SK-N-SH treated with all-trans-retinoic acid at 6 μM for 48 hours (cell line): ENCODE measurements at regions not wholly inside any gene's neighbourhood (a gene's known extent, or its start where the extent isn't known, plus 50 kb on each side); places are given as distances from the start of the nearest gene placed in this dataset.

Experiments used
- ATAC-seq: fragments of 200-7000 bp; cut with Tn5 transposase; 3 replicates; pipeline ENCODE4 v1.9.1; 2020; ENCODE audit warnings: mild to moderate bottlenecking, moderate library complexity
- BACH2 ChIP-seq: fragments of 250-450 bp; sonication (Bioruptor Pico); IDR thresholded peaks from 2 replicates; pipeline ENCODE4 v1.9.0; 2021; ENCODE audit warnings: mild to moderate bottlenecking, borderline replicate concordance
- CREB5 ChIP-seq: fragments of 250-450 bp; sonication (Bioruptor Pico); IDR thresholded peaks from 2 replicates; pipeline ENCODE4 v1.5.1; 2020; ENCODE audit warnings: low read depth, mild to moderate bottlenecking, moderate library complexity
- CSRNP3 ChIP-seq: fragments of 250-450 bp; sonication (Bioruptor Pico); IDR thresholded peaks from 2 replicates; pipeline ENCODE4 v1.5.1; 2021; ENCODE audit warnings: mild to moderate bottlenecking, moderate library complexity
- GLIS3 ChIP-seq: fragments of 250-450 bp; sonication (Bioruptor Pico); IDR thresholded peaks from 2 replicates; pipeline ENCODE4 v1.5.0; 2020; ENCODE audit warnings: mild to moderate bottlenecking, moderate library complexity
- POU6F1 ChIP-seq: fragments of 250-450 bp; sonication (Bioruptor Pico); IDR thresholded peaks from 2 replicates; pipeline ENCODE4 v1.8.0; 2021; ENCODE audit warnings: low read depth, mild to moderate bottlenecking, moderate library complexity, borderline replicate concordance
- PPARA ChIP-seq: fragments of 250-450 bp; sonication (Bioruptor Pico); IDR thresholded peaks from 2 replicates; pipeline ENCODE4 v1.5.0; 2020; ENCODE audit warnings: mild to moderate bottlenecking, borderline replicate concordance
- RARB ChIP-seq: fragments of 250-450 bp; sonication (Bioruptor Pico); IDR thresholded peaks from 2 replicates; pipeline ENCODE4 v1.8.0; 2021; ENCODE audit warnings: mild to moderate bottlenecking, moderate library complexity
- SNAI2 ChIP-seq: fragments of 250-450 bp; sonication (Bioruptor Pico); IDR thresholded peaks from 2 replicates; pipeline ENCODE4 v1.5.0; 2020; ENCODE audit warnings: mild to moderate bottlenecking, moderate library complexity
- TCF4 ChIP-seq: fragments of 250-450 bp; sonication (Bioruptor Pico); IDR thresholded peaks from 2 replicates; pipeline ENCODE4 v1.8.0; 2021; ENCODE audit warnings: mild to moderate bottlenecking, moderate library complexity, borderline replicate concordance
- TOX ChIP-seq: fragments of 250-450 bp; sonication (Bioruptor Pico); IDR thresholded peaks from 2 replicates; pipeline ENCODE4 v1.8.0; 2021; ENCODE audit warnings: mild to moderate bottlenecking, moderate library complexity, borderline replicate concordance
- TSHZ2 ChIP-seq: fragments of 250-450 bp; sonication (Bioruptor Pico); IDR thresholded peaks from 2 replicates; pipeline ENCODE4 v1.5.0; 2020; ENCODE audit warnings: mild to moderate bottlenecking, moderate library complexity
- ZC3H10 ChIP-seq: fragments of 250-450 bp; sonication (Bioruptor Pico); IDR thresholded peaks from 2 replicates; pipeline ENCODE4 v1.5.1; 2021; ENCODE audit warnings: mild to moderate bottlenecking, moderate library complexity
- ZFP30 ChIP-seq: fragments of 450-650 bp; formaldehyde crosslinking; IDR thresholded peaks from 2 replicates; pipeline ENCODE4 v1.5.0; 2022; ENCODE audit warnings: mild to moderate bottlenecking, moderate library complexity
- ZNF565 ChIP-seq: fragments of 450-650 bp; formaldehyde crosslinking; conservative IDR thresholded peaks from 2 replicates; pipeline ENCODE4 v1.5.0; 2020; ENCODE audit warnings: low read depth, mild to moderate bottlenecking, moderate library complexity
- ZNF8 ChIP-seq: fragments of 450-650 bp; formaldehyde crosslinking; IDR thresholded peaks from 2 replicates; pipeline ENCODE4 v1.5.0; 2020; ENCODE audit warnings: mild to moderate bottlenecking, moderate library complexity

- peak; percentile 23; the same call in 1 of the 3 replicates for ATAC-seq
- TF ChIP-seq ZNF565 (CRISPR knock-in tag) (no peak), CREB5 (no peak), BACH2 (CRISPR knock-in tag) (no peak), GLIS3 (CRISPR knock-in tag) (no peak), TOX (CRISPR knock-in tag) (no peak)
These were observed 421.3 kb downstream of the LPIN1 start for GRCh38 chr2:12167525-12168317.

GRCh38 chr2:12168354-12168753 lies 421.9 kb downstream of the LPIN1 start:
- no peak for ATAC-seq
- TF ChIP-seq CREB5 (no peak), TSHZ2 (peak; percentile 22; the same call in 1 of the 2 replicates)

- 0 out of 2 replicates have a peak, but pooled peaks have one; percentile 11 for TF ChIP-seq POU6F1 (CRISPR knock-in tag)
- TF ChIP-seq SNAI2 (CRISPR knock-in tag): no peak
- TF ChIP-seq TCF4 (CRISPR knock-in tag): no peak
- TF ChIP-seq PPARA: no peak
- TF ChIP-seq ZNF8: no peak
- TF ChIP-seq ZFP30 (CRISPR knock-in tag): no peak
- TF ChIP-seq ZNF565 (CRISPR knock-in tag): peak; percentile 41; the same call in 1 of the 2 replicates
- TF ChIP-seq ZC3H10: no peak
- TF ChIP-seq CSRNP3: no peak
- TF ChIP-seq TSHZ2: peak; percentile 22; the same call in 1 of the 2 replicates
- 0 out of 2 replicates have a peak, but pooled peaks have one; percentile 12 for TF ChIP-seq CREB5
- no peak for TF ChIP-seq RARB (CRISPR knock-in tag)
- no peak for TF ChIP-seq TOX (CRISPR knock-in tag)
- ATAC-seq: no peak; the same call in 2 of the 3 replicates
These were observed 422.5 kb downstream of the LPIN1 start for GRCh38 chr2:12168791-12169388.
